ENCODE measurements at regions not wholly inside any gene's neighbourhood (a gene's known extent, or its start where the extent isn't known, plus 50 kb on each side); places are given as distances from the start of the nearest gene placed in this dataset.

- intact Hi-C loops (cut with DNase I), result no loop called here
- Histone ChIP-seq H3K4me3 (no peak overlapping the region), H3K36me3 (no peaks in the 10 kb centered on the region), H3K27ac (no peak overlapping the region), H3K4me1 (replicated peaks) (no peaks in the 10 kb centered on the region), H3K9me3 (no peaks in the 10 kb centered on the region), H3K27me3 (replicated peaks; ENCODE audit: insufficient read depth) (no peaks in the 10 kb centered on the region)
- WGBS, result 71% methylated on average over 1 of the region's 1 CpG
- DNase-seq (ENCODE audit: low spot score), result no peak
- TF ChIP-seq POLR2AphosphoS5 (IDR thresholded peaks at IDR 0.05) (no peak), POLR2A (IDR thresholded peaks at IDR 0.05) (no peak), CTCF (IDR thresholded peaks at IDR 0.05) (no peak)
Measured at GRCh38 chr2:17188721-17189120, 329.5 kb downstream of the RAD51AP2 start.

- TF ChIP-seq POLR2AphosphoS5 (IDR thresholded peaks at IDR 0.05) (no peak), POLR2A (IDR thresholded peaks at IDR 0.05) (no peak), CTCF (IDR thresholded peaks at IDR 0.05) (no peak)
- no peak for DNase-seq (ENCODE audit: low spot score)
- Histone ChIP-seq H3K36me3 (no peaks in the 10 kb centered on the region), H3K27ac (no peak overlapping the region), H3K4me3 (no peak overlapping the region), H3K9me3 (no peaks in the 10 kb centered on the region), H3K27me3 (replicated peaks; ENCODE audit: insufficient read depth) (no peaks in the 10 kb centered on the region), H3K4me1 (replicated peaks) (no peaks in the 10 kb centered on the region)
- whole genome bisulfite sequencing, result 77% methylated on average over 2 of the region's 2 CpGs
- intact Hi-C loops (cut with DNase I), result no loop called here
Measured at GRCh38 chr2:17184512-17184911, 333.7 kb downstream of the RAD51AP2 start.

- Histone ChIP-seq H3K9me3 (no peaks in the 10 kb centered on the region), H3K36me3 (no peaks in the 10 kb centered on the region), H3K27me3 (replicated peaks; ENCODE audit: insufficient read depth) (no peaks in the 10 kb centered on the region), H3K27ac (no peak overlapping the region), H3K4me1 (replicated peaks) (no peaks in the 10 kb centered on the region), H3K4me3 (no peak overlapping the region)
- intact Hi-C loops (cut with DNase I), result no loop called here
- no peak for TF ChIP-seq POLR2A (IDR thresholded peaks at IDR 0.05)
- no peak for TF ChIP-seq CTCF (IDR thresholded peaks at IDR 0.05)
- TF ChIP-seq POLR2AphosphoS5 (IDR thresholded peaks at IDR 0.05), result no peak
- no peak for DNase-seq (ENCODE audit: low spot score)
Measured at GRCh38 chr2:17182399-17182798, 335.8 kb downstream of the RAD51AP2 start.

GRCh38 chr2:17181051-17181752, 337.0 kb downstream of the RAD51AP2 start:
- TF ChIP-seq POLR2AphosphoS5 (IDR thresholded peaks at IDR 0.05) (no peak), CTCF (IDR thresholded peaks at IDR 0.05) (no peak), POLR2A (IDR thresholded peaks at IDR 0.05) (no peak)
- Histone ChIP-seq H3K4me1 (replicated peaks) (no peaks in the 10 kb centered on the region), H3K4me3 (no peak overlapping the region), H3K9me3 (no peaks in the 10 kb centered on the region), H3K36me3 (no peaks in the 10 kb centered on the region), H3K27ac (no peak overlapping the region), H3K27me3 (replicated peaks; ENCODE audit: insufficient read depth) (no peaks in the 10 kb centered on the region)
- no peak for DNase-seq (ENCODE audit: low spot score)
- 74% methylated on average over 4 of the region's 4 CpGs for WGBS
- intact Hi-C loops (cut with DNase I), result no loop called here

- DNase-seq (ENCODE audit: low spot score), result no peak
- no peak overlapping the region for H3K27ac ChIP-seq
- no peaks in the 10 kb centered on the region for H3K4me1 ChIP-seq (replicated peaks)
- WGBS, result 100% methylated on average over 1 of the region's 1 CpG
- H3K9me3 ChIP-seq, result no peaks in the 10 kb centered on the region
- intact Hi-C loops (cut with DNase I), result no loop called here
- H3K27me3 ChIP-seq (replicated peaks; ENCODE audit: insufficient read depth), result no peaks in the 10 kb centered on the region
- no peaks in the 10 kb centered on the region for H3K36me3 ChIP-seq
- H3K4me3 ChIP-seq, result no peak overlapping the region
- TF ChIP-seq POLR2A (IDR thresholded peaks at IDR 0.05), result no peak
- no peak for TF ChIP-seq POLR2AphosphoS5 (IDR thresholded peaks at IDR 0.05)
- TF ChIP-seq CTCF (IDR thresholded peaks at IDR 0.05), result no peak
Measured at GRCh38 chr2:17179145-17179808, 339.0 kb downstream of the RAD51AP2 start.

All from prostate gland (tissue), 2 donors.